Suprapubic skin (tissue), 4 donors: ENCODE measurements at regions not wholly inside any gene's neighbourhood (a gene's known extent, or its start where the extent isn't known, plus 50 kb on each side); places are given as distances from the start of the nearest gene placed in this dataset.

ENCODE experiments used
- DNase-seq, 2 donors: peaks; one replicate each; pipeline ENCODE4 v3.0.0-alpha.2; 2019; ENCODE audit warnings: low spot score in 2 of 2
- H3K27ac ChIP-seq: fragments of 200-600 bp; sonication (generic); one replicate; pipeline ENCODE4 v1.5.1; 2019
- H3K27me3 ChIP-seq: fragments of 200-600 bp; sonication (generic); one replicate; pipeline ENCODE4 v1.5.1; 2019
- H3K36me3 ChIP-seq: fragments of 200-600 bp; sonication (generic); one replicate; pipeline ENCODE4 v1.5.1; 2019
- H3K4me1 ChIP-seq: fragments of 200-600 bp; sonication (generic); one replicate; pipeline ENCODE4 v1.5.1; 2019
- H3K4me3 ChIP-seq: fragments of 200-600 bp; sonication (generic); one replicate; pipeline ENCODE4 v1.5.1; 2019; ENCODE audit warnings: mild to moderate bottlenecking
- H3K9me3 ChIP-seq: fragments of 200-600 bp; sonication (generic); one replicate; pipeline ENCODE4 v1.5.1; 2019
- CTCF ChIP-seq, 2 donors: fragments of 200-600 bp in 1 of 2; fragments of 450-650 bp in 1 of 2; sonication (generic) in 1 of 2; IDR thresholded peaks; one replicate each; pipeline ENCODE4 v1.5.1; 2016 to 2019; ENCODE audit warnings: antibody characterized with exemption in 2 of 2, mild to moderate bottlenecking in 1 of 2, moderate library complexity in 1 of 2
- EP300 ChIP-seq: sonication (generic); formaldehyde crosslinking; IDR thresholded peaks from one replicate; pipeline ENCODE4 v1.6.1; 2017; ENCODE audit warnings: antibody characterized with exemption
- POLR2A ChIP-seq, 2 donors: fragments of 450-650 bp; IDR thresholded peaks; one replicate each; pipeline ENCODE4 v1.6.1; 2017; ENCODE audit warnings: antibody characterized with exemption in 2 of 2, mild to moderate bottlenecking in 2 of 2, moderate library complexity in 2 of 2
- POLR2AphosphoS5 ChIP-seq, 3 donors: sonication (generic); formaldehyde crosslinking; IDR thresholded peaks; one replicate each; pipeline ENCODE4 v1.6.1; 2017; ENCODE audit warnings: antibody characterized with exemption in 3 of 3
- WGBS: methylation state at CpG from one replicate; pipeline ENCODE4 v1.1.5; 2018; 5-methylcytosine and 5-hydroxymethylcytosine counted together

- Histone ChIP-seq H3K4me3 (no peak overlapping the region), H3K36me3 (no peaks in the 10 kb centered on the region), H3K9me3 (no peaks in the 10 kb centered on the region), H3K4me1 (no peaks in the 10 kb centered on the region), H3K27me3 (no peaks in the 10 kb centered on the region), H3K27ac (no peak overlapping the region)
- TF ChIP-seq POLR2AphosphoS5 (IDR thresholded peaks at IDR 0.05), result no peak
- TF ChIP-seq CTCF (IDR thresholded peaks at IDR 0.05), result no peak
- TF ChIP-seq POLR2A (IDR thresholded peaks at IDR 0.05), result no peak
- no peak for TF ChIP-seq EP300
- 64% methylated on average over 2 of the region's 2 CpGs for WGBS
- no peak for DNase-seq
These were observed 671.1 kb downstream of the TUSC7 start for GRCh38 chr3:117380631-117381030.

- Histone ChIP-seq H3K27ac (no peak overlapping the region), H3K36me3 (no peaks in the 10 kb centered on the region), H3K9me3 (no peaks in the 10 kb centered on the region), H3K4me1 (no peaks in the 10 kb centered on the region), H3K4me3 (no peak overlapping the region), H3K27me3 (no peaks in the 10 kb centered on the region)
- WGBS, result 67% methylated on average over 1 of the region's 1 CpG
- TF ChIP-seq POLR2AphosphoS5 (IDR thresholded peaks at IDR 0.05) (no peak), CTCF (IDR thresholded peaks at IDR 0.05) (no peak), EP300 (no peak), POLR2A (IDR thresholded peaks at IDR 0.05) (no peak)
- no peak for DNase-seq
These were observed 683.5 kb downstream of the TUSC7 start for GRCh38 chr3:117393119-117393518.

- no peak overlapping the region for H3K4me3 ChIP-seq
- no peaks in the 10 kb centered on the region for H3K36me3 ChIP-seq
- DNase-seq, result no peak
- H3K27me3 ChIP-seq, result no peaks in the 10 kb centered on the region
- no peaks in the 10 kb centered on the region for H3K4me1 ChIP-seq
- no peaks in the 10 kb centered on the region for H3K9me3 ChIP-seq
- TF ChIP-seq EP300 (no peak), CTCF (IDR thresholded peaks at IDR 0.05) (no peak), POLR2A (IDR thresholded peaks at IDR 0.05) (no peak), POLR2AphosphoS5 (IDR thresholded peaks at IDR 0.05) (no peak)
- WGBS, result 84% methylated on average over 12 of the region's 12 CpGs
- no peak overlapping the region for H3K27ac ChIP-seq
These were observed 688.7 kb downstream of the TUSC7 start for GRCh38 chr3:117398141-117398899.

GRCh38 chr3:117399311-117400078, 689.9 kb downstream of the TUSC7 start:
- no peak for DNase-seq
- Histone ChIP-seq H3K36me3 (no peaks in the 10 kb centered on the region), H3K4me3 (no peak overlapping the region), H3K27ac (no peak overlapping the region), H3K4me1 (no peaks in the 10 kb centered on the region), H3K9me3 (no peaks in the 10 kb centered on the region), H3K27me3 (no peaks in the 10 kb centered on the region)
- TF ChIP-seq EP300, result no peak
- no peak for TF ChIP-seq POLR2AphosphoS5 (IDR thresholded peaks at IDR 0.05)
- no peak for TF ChIP-seq POLR2A (IDR thresholded peaks at IDR 0.05)
- no peak for TF ChIP-seq CTCF (IDR thresholded peaks at IDR 0.05)
- 64% methylated on average over 5 of the region's 5 CpGs for WGBS

- Histone ChIP-seq H3K36me3 (no peaks in the 10 kb centered on the region), H3K9me3 (no peaks in the 10 kb centered on the region), H3K27me3 (no peaks in the 10 kb centered on the region), H3K4me3 (no peak overlapping the region), H3K4me1 (no peaks in the 10 kb centered on the region), H3K27ac (no peak overlapping the region)
- 71% methylated on average over 7 of the region's 7 CpGs for WGBS
- no peak for TF ChIP-seq CTCF (IDR thresholded peaks at IDR 0.05)
- DNase-seq, result no peak
These were observed 690.7 kb downstream of the TUSC7 start for GRCh38 chr3:117400303-117400702.
